Gastrocnemius medialis (tissue), 4 donors: ENCODE measurements at regions not wholly inside any gene's neighbourhood (a gene's known extent, or its start where the extent isn't known, plus 50 kb on each side); places are given as distances from the start of the nearest gene placed in this dataset.

Experiments used
- ATAC-seq, 2 donors: fragments of 150-250 bp; one replicate each; pipeline ENCODE4 v1.9.1; 2016
- DNase-seq, 2 donors: peaks; one replicate each; pipeline ENCODE4 v3.0.0-alpha.2; 2019
- H3K27ac ChIP-seq, 4 donors: fragments of 200-600 bp; sonication (generic); 1 replicate in 1 of 4; 2 replicates in 3 of 4; pipeline ENCODE4 v1.5.1; 2016 to 2018; ENCODE audit warnings: mild to moderate bottlenecking in 2 of 4, moderate library complexity in 1 of 4
- H3K27me3 ChIP-seq, 3 donors: fragments of 200-600 bp; sonication (generic) in 2 of 3; 1 replicate in 1 of 3; 2 replicates in 2 of 3; pipeline versions ENCODE4 v1.5.1 to v1.6.0; 2016 to 2019; ENCODE audit warnings: mild to moderate bottlenecking in 1 of 3, moderate library complexity in 1 of 3
- H3K36me3 ChIP-seq, 2 donors: fragments of 200-600 bp; sonication (generic) in 1 of 2; one replicate each; pipeline ENCODE4 v1.5.1; 2017 to 2018
- H3K4me1 ChIP-seq, 2 donors: fragments of 200-600 bp; sonication (generic) in 1 of 2; one replicate each; pipeline ENCODE4 v1.5.1; 2016 to 2017; ENCODE audit warnings: mild to moderate bottlenecking in 2 of 2
- H3K4me3 ChIP-seq, 4 donors: fragments of 200-600 bp; sonication (generic) in 3 of 4; 1 replicate in 1 of 4; 2 replicates in 3 of 4; pipeline ENCODE4 v1.5.1; 2016 to 2019; ENCODE audit warnings: mild to moderate bottlenecking in 2 of 4
- H3K9me3 ChIP-seq, 3 donors: fragments of 200-600 bp; sonication (generic) in 2 of 3; 1 replicate in 1 of 3; 2 replicates in 2 of 3; pipeline ENCODE4 v1.5.1; 2016 to 2019
- POLR2A ChIP-seq, 2 donors: fragments of 450-650 bp; IDR thresholded peaks; one replicate each; pipeline ENCODE4 v1.6.1; 2017; ENCODE audit warnings: antibody characterized with exemption in 2 of 2, mild to moderate bottlenecking in 2 of 2, moderate library complexity in 2 of 2
- in situ Hi-C, 4 donors: fragments of 200-750 bp; cut with MboI; loops; one replicate each; pipeline versions ENCODE4 v1.15.0 to v1.8.0; 2017; ENCODE audit warnings: low sequenced_read_pairs in 4 of 4
- intact Hi-C: fragments of 100-400 bp; cut with DNase I; formaldehyde crosslinking; loops from one replicate; pipeline ENCODE4 v1.15.1; 2023; ENCODE audit warnings: low total_unique reads
- TF ChIP-seq, protein P1 (sequence below), 5 experiments: fragments of 450-650 bp in 3 of 5; fragments of 200-600 bp in 2 of 5; sonication (generic) in 2 of 5; IDR thresholded peaks in 4 of 5; conservative IDR thresholded peaks in 1 of 5; 1 replicate in 4 of 5; 2 replicates in 1 of 5; pipeline ENCODE4 v1.5.1; 2016 to 2019; ENCODE audit warnings: antibody characterized with exemption in 5 of 5, mild to moderate bottlenecking in 3 of 5, moderate library complexity in 3 of 5

- Histone ChIP-seq H3K4me1 (no peaks in the 10 kb centered on the region), H3K4me3 (no peak overlapping the region), H3K27ac (no peak overlapping the region), H3K9me3 (no peaks in the 10 kb centered on the region), H3K27me3 (no peaks in the 10 kb centered on the region), H3K36me3 (no peaks in the 10 kb centered on the region)
- intact Hi-C loops (no loop called here), in situ Hi-C loops (no loop called here)
- no peak for TF ChIP-seq POLR2A (IDR thresholded peaks at IDR 0.05)
- TF ChIP-seq, protein P1, sequence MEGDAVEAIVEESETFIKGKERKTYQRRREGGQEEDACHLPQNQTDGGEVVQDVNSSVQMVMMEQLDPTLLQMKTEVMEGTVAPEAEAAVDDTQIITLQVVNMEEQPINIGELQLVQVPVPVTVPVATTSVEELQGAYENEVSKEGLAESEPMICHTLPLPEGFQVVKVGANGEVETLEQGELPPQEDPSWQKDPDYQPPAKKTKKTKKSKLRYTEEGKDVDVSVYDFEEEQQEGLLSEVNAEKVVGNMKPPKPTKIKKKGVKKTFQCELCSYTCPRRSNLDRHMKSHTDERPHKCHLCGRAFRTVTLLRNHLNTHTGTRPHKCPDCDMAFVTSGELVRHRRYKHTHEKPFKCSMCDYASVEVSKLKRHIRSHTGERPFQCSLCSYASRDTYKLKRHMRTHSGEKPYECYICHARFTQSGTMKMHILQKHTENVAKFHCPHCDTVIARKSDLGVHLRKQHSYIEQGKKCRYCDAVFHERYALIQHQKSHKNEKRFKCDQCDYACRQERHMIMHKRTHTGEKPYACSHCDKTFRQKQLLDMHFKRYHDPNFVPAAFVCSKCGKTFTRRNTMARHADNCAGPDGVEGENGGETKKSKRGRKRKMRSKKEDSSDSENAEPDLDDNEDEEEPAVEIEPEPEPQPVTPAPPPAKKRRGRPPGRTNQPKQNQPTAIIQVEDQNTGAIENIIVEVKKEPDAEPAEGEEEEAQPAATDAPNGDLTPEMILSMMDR (IDR thresholded peaks at IDR 0.05 in 4 of 5, conservative IDR thresholded peaks at IDR 0.05 in 1 of 5): no peak
- DNase-seq (no peak), ATAC-seq (no peak)
Observed at GRCh38 chr10:10351451-10351850, 666.2 kb upstream of the CELF2 start.

DNA sequence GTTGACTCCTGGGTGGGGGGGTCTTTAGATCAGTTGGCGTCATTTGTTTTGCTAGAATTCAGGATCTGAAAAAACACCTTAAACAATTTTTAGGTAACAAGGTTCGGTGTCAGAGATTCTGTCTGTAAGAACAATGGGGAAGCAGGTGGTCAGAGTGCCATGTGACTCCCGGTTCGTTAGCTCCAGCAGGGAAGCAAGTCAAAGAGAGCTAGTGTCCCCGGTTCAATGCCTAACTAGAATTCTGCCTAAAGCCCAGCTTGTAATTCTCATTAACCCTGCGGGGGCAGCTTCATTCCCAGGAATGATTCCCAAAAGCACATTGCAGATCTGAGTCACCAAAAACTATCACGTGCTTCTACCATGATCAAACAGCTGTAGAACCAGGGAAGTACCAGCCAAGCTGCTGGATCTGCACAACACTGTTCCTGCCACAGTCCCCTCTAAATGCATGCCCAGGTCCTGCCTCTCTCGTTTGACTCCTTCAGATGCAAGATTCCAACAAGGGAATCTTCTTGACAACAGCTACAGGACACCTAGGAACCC, 664.3 kb upstream of the CELF2 start:
- Histone ChIP-seq H3K4me1 (no peaks in the 10 kb centered on the region), H3K27me3 (no peaks in the 10 kb centered on the region), H3K27ac (no peak overlapping the region), H3K9me3 (no peaks in the 10 kb centered on the region), H3K4me3 (no peak overlapping the region), H3K36me3 (no peaks in the 10 kb centered on the region)
- in situ Hi-C loops (no loop called here), intact Hi-C loops (no loop called here)
- no peak for TF ChIP-seq POLR2A (IDR thresholded peaks at IDR 0.05)
- TF ChIP-seq, protein P1 (IDR thresholded peaks at IDR 0.05 in 4 of 5, conservative IDR thresholded peaks at IDR 0.05 in 1 of 5): no peak
- ATAC-seq (no peak), DNase-seq (no peak)

DNA sequence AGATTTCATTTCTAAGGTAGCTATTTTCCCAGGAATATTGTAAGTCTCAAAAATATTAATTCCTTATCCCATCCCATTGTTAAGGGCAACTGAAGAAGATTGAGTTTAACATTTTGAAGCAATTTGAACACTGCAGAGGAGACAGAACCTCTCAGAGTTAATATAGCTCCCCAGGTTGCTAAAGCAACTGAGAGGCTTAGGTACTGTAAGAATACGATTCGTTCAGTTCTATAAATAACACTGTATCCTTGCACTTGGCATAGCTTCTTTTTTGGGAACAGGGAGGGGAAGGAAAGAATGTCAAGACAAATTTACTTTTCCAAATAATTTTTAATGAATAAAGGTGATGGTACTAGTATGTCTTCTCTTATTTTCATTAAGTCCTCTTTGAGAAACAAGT, 658.4 kb upstream of the CELF2 start:
- intact Hi-C loops (no loop called here), in situ Hi-C loops (no loop called here)
- no peak overlapping the region for H3K4me3 ChIP-seq
- no peaks in the 10 kb centered on the region for H3K9me3 ChIP-seq
- no peak overlapping the region for H3K27ac ChIP-seq
- no peaks in the 10 kb centered on the region for H3K27me3 ChIP-seq
- DNase-seq (no peak), ATAC-seq (no peak)
- no peaks in the 10 kb centered on the region for H3K4me1 ChIP-seq
- no peaks in the 10 kb centered on the region for H3K36me3 ChIP-seq
- TF ChIP-seq, protein P1 (IDR thresholded peaks at IDR 0.05 in 4 of 5, conservative IDR thresholded peaks at IDR 0.05 in 1 of 5): no peak

GRCh38 chr10:10361301-10361885, 656.3 kb upstream of the CELF2 start:
- no peak overlapping the region for H3K27ac ChIP-seq
- no peak for ATAC-seq
- H3K9me3 ChIP-seq: no peaks in the 10 kb centered on the region
- H3K36me3 ChIP-seq: no peaks in the 10 kb centered on the region
- no peaks in the 10 kb centered on the region for H3K4me1 ChIP-seq
- H3K27me3 ChIP-seq: no peaks in the 10 kb centered on the region
- no peak for DNase-seq
- in situ Hi-C loops (no loop called here), intact Hi-C loops (no loop called here)
- no peak for TF ChIP-seq POLR2A (IDR thresholded peaks at IDR 0.05)
- TF ChIP-seq, protein P1 (IDR thresholded peaks at IDR 0.05 in 4 of 5, conservative IDR thresholded peaks at IDR 0.05 in 1 of 5): no peak
- H3K4me3 ChIP-seq: no peak overlapping the region

DNA sequence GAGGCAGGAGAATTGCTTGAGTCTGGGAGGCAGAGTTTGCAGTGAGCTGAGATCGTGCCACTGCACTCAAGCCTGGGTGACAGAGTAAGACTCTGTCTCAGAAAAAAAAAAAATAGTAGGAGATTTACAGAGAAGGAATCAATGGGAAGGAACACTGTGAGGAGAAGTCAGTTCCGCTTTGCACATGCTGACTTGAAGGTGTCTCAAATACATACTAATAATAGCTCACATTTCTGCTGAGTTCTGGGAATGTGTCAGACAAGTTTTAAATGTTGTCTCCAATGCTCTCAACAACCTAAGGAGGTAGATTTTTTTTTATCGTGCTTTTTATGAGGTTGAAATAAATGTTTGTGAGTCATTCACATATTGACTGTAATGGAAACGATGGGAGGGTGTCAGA, 654.9 kb upstream of the CELF2 start:
- DNase-seq: no peak
- intact Hi-C loops: no loop called here
- H3K36me3 ChIP-seq: no peaks in the 10 kb centered on the region

More for the DNA sequence above, 654.9 kb upstream of the CELF2 start:
- in situ Hi-C loops: no loop called here
- Histone ChIP-seq H3K27ac (no peak overlapping the region), H3K9me3 (no peaks in the 10 kb centered on the region), H3K4me3 (no peak overlapping the region), H3K27me3 (no peaks in the 10 kb centered on the region), H3K4me1 (no peaks in the 10 kb centered on the region)
- no peak for ATAC-seq
- TF ChIP-seq, protein P1 (IDR thresholded peaks at IDR 0.05 in 4 of 5, conservative IDR thresholded peaks at IDR 0.05 in 1 of 5): no peak
- no peak for TF ChIP-seq POLR2A (IDR thresholded peaks at IDR 0.05)
